Neural progenitor cell (in vitro differentiated cells): ENCODE measurements at regions not wholly inside any gene's neighbourhood (a gene's known extent, or its start where the extent isn't known, plus 50 kb on each side); places are given as distances from the start of the nearest gene placed in this dataset.

Experiments
- DNase-seq: peaks from one replicate; pipeline ENCODE4 v3.0.0-alpha.2; 2016; ENCODE audit warnings: low spot score
- H2AFZ ChIP-seq: fragments of 200-600 bp; sonication (generic); replicated peaks from 2 replicates; pipeline ENCODE4 v1.6.1; 2016; ENCODE audit warnings: antibody characterized with exemption
- H3F3A ChIP-seq: fragments of 200-600 bp; sonication (generic); 2 replicates; pipeline ENCODE4 v1.6.1; 2016; ENCODE audit warnings: antibody characterized with exemption, low read depth
- H3K27ac ChIP-seq: fragments of 200-600 bp; sonication (generic); 2 replicates; pipeline ENCODE4 v1.5.1; 2016; ENCODE audit warnings: mild to moderate bottlenecking
- H3K27me3 ChIP-seq: fragments of 200-600 bp; sonication (generic); 2 replicates; pipeline ENCODE4 v1.6.1; 2016; ENCODE audit warnings: mild to moderate bottlenecking, moderate library complexity
- H3K36me3 ChIP-seq: fragments of 200-600 bp; sonication (generic); 2 replicates; pipeline ENCODE4 v1.5.1; 2016
- H3K4me1 ChIP-seq: fragments of 200-600 bp; sonication (generic); 2 replicates; pipeline ENCODE4 v1.6.1; 2016; ENCODE audit warnings: mixed run types
- H3K4me2 ChIP-seq: fragments of 200-600 bp; sonication (generic); 2 replicates; pipeline ENCODE4 v1.6.1; 2016
- H3K4me3 ChIP-seq: fragments of 200-600 bp; sonication (generic); 2 replicates; pipeline ENCODE4 v1.5.1; 2016
- H3K79me2 ChIP-seq: fragments of 200-600 bp; sonication (generic); 2 replicates; pipeline ENCODE4 v1.6.1; 2016; ENCODE audit warnings: low read depth
- H3K9ac ChIP-seq: fragments of 200-600 bp; sonication (generic); 2 replicates; pipeline ENCODE4 v1.6.1; 2016
- H3K9me3 ChIP-seq: fragments of 200-600 bp; sonication (generic); 2 replicates; pipeline ENCODE4 v1.5.1; 2016; ENCODE audit warnings: low read depth
- H4K20me1 ChIP-seq: fragments of 200-600 bp; sonication (generic); 2 replicates; pipeline ENCODE4 v1.6.1; 2016; ENCODE audit warnings: low read depth
- H3K27ac Mint-ChIP-seq: 3 replicates; pipeline ENCODE4 v1.8.0; 2021; ENCODE audit warnings: mixed read lengths
- H3K27me3 Mint-ChIP-seq: 2 replicates; pipeline ENCODE4 v1.8.0; 2022; ENCODE audit warnings: low read depth, mild to moderate bottlenecking, inconsistent platforms, moderate library complexity, mixed read lengths; ENCODE audit not compliant: insufficient read depth
- H3K36me3 Mint-ChIP-seq: 3 replicates; pipeline ENCODE4 v1.8.0; 2021; ENCODE audit warnings: mixed read lengths
- H3K4me1 Mint-ChIP-seq: 3 replicates; pipeline ENCODE4 v1.8.0; 2021; ENCODE audit warnings: mixed read lengths
- H3K4me3 Mint-ChIP-seq: 3 replicates; pipeline ENCODE4 v1.8.0; 2021; ENCODE audit warnings: mild to moderate bottlenecking, moderate library complexity, mixed read lengths
- H3K9me3 Mint-ChIP-seq: 3 replicates; pipeline ENCODE4 v1.8.0; 2020; ENCODE audit warnings: mixed read lengths
- EZH2 ChIP-seq: fragments of 200-600 bp; sonication (generic); IDR thresholded peaks from 2 replicates; pipeline ENCODE4 v1.6.1; 2017; ENCODE audit warnings: antibody characterized with exemption, mild to moderate bottlenecking, moderate library complexity
- EZH2phosphoT487 ChIP-seq: fragments of 200-600 bp; sonication (generic); IDR thresholded peaks from 2 replicates; pipeline ENCODE4 v1.6.1; 2017; ENCODE audit warnings: antibody characterized with exemption
- TF ChIP-seq, protein P1 (sequence below): fragments of 200-600 bp; sonication (generic); IDR thresholded peaks from 2 replicates; pipeline ENCODE4 v1.5.1; 2017; ENCODE audit warnings: antibody characterized with exemption, mild to moderate bottlenecking

DNA sequence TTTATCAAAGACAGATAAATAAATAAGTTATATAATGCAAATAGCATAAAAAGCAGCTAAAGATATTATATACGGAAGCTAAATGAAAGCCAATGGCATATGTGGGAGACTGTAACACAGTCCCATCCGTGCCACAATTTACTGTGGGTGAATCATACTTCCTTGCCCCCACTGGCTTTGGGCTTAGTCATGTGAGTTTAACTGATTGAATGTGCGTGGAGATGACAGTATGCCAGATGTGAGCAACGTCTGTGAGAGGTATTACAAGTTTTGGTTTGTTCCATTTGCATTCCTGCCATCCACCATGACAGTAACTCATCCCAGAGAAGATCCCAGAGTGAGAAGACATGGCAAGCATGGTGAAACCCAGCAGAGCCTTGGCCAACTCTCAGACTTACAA lies 340.0 kb downstream of the SUCLA2 start:
- no peaks in the 10 kb centered on the region for H3K9me3 Mint-ChIP-seq
- no peaks in the 10 kb centered on the region for H4K20me1 ChIP-seq
- H3K27me3 ChIP-seq: no peaks in the 10 kb centered on the region
- H3K4me2 ChIP-seq: no peak overlapping the region
- H3K4me1 ChIP-seq: peaks cover 18% of the 10 kb centered on the region
- H3F3A ChIP-seq: no peaks in the 10 kb centered on the region
- no peak overlapping the region for H3K4me3 ChIP-seq
- no peaks in the 10 kb centered on the region for H3K36me3 ChIP-seq
- H3K9ac ChIP-seq: no peak overlapping the region
- peaks cover 18% of the 10 kb centered on the region for H3K4me1 Mint-ChIP-seq
- no peak overlapping the region for H3K4me3 Mint-ChIP-seq
- no peaks in the 10 kb centered on the region for H3K79me2 ChIP-seq
- H3K27ac Mint-ChIP-seq: no peak overlapping the region
- TF ChIP-seq EZH2 (no peak), EZH2phosphoT487 (no peak)
- TF ChIP-seq, protein P1, sequence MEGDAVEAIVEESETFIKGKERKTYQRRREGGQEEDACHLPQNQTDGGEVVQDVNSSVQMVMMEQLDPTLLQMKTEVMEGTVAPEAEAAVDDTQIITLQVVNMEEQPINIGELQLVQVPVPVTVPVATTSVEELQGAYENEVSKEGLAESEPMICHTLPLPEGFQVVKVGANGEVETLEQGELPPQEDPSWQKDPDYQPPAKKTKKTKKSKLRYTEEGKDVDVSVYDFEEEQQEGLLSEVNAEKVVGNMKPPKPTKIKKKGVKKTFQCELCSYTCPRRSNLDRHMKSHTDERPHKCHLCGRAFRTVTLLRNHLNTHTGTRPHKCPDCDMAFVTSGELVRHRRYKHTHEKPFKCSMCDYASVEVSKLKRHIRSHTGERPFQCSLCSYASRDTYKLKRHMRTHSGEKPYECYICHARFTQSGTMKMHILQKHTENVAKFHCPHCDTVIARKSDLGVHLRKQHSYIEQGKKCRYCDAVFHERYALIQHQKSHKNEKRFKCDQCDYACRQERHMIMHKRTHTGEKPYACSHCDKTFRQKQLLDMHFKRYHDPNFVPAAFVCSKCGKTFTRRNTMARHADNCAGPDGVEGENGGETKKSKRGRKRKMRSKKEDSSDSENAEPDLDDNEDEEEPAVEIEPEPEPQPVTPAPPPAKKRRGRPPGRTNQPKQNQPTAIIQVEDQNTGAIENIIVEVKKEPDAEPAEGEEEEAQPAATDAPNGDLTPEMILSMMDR: no peak
- no peaks in the 10 kb centered on the region for H3K27me3 Mint-ChIP-seq
- H3K36me3 Mint-ChIP-seq: no peaks in the 10 kb centered on the region
- H3K27ac ChIP-seq: no peak overlapping the region
- H2AFZ ChIP-seq: no peak overlapping the region
- no peak for DNase-seq
- H3K9me3 ChIP-seq: no peaks in the 10 kb centered on the region

DNA sequence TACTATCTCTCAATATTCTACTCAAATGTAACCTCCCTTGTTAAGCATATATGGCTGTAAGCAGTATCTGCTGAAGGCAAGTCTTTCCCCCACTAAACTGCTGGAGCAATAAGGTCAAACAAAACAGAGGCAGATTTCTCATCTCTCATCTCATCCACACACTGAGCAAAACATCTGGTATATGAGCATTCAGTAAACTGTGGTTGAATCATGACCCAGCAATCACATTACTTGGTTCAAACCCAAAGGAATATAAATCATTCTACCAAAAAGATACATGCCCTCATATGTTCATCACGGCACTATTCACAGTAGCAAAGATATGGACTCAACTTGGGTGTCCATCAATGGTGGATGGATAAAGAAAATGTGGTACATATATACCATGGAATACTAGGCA lies 344.4 kb downstream of the SUCLA2 start:
- H3K27ac ChIP-seq: no peak overlapping the region
- DNase-seq: no peak
- no peaks in the 10 kb centered on the region for H3F3A ChIP-seq
- no peak overlapping the region for H3K4me3 Mint-ChIP-seq
- H3K9me3 Mint-ChIP-seq: no peaks in the 10 kb centered on the region
- TF ChIP-seq, protein P1: no peak
- TF ChIP-seq EZH2: no peak
- no peak for TF ChIP-seq EZH2phosphoT487
- H3K36me3 Mint-ChIP-seq: no peaks in the 10 kb centered on the region
- no peak overlapping the region for H3K27ac Mint-ChIP-seq
- H3K27me3 Mint-ChIP-seq: no peaks in the 10 kb centered on the region
- no peak overlapping the region for H2AFZ ChIP-seq
- H3K4me2 ChIP-seq: no peak overlapping the region
- H3K9ac ChIP-seq: no peak overlapping the region
- no peaks in the 10 kb centered on the region for H3K27me3 ChIP-seq
- H3K4me1 ChIP-seq: peaks cover 3% of the 10 kb centered on the region
- H4K20me1 ChIP-seq: no peaks in the 10 kb centered on the region
- H3K36me3 ChIP-seq: no peaks in the 10 kb centered on the region
- H3K9me3 ChIP-seq: no peaks in the 10 kb centered on the region
- no peaks in the 10 kb centered on the region for H3K79me2 ChIP-seq
- H3K4me3 ChIP-seq: no peak overlapping the region
- peaks cover 7% of the 10 kb centered on the region for H3K4me1 Mint-ChIP-seq

DNA sequence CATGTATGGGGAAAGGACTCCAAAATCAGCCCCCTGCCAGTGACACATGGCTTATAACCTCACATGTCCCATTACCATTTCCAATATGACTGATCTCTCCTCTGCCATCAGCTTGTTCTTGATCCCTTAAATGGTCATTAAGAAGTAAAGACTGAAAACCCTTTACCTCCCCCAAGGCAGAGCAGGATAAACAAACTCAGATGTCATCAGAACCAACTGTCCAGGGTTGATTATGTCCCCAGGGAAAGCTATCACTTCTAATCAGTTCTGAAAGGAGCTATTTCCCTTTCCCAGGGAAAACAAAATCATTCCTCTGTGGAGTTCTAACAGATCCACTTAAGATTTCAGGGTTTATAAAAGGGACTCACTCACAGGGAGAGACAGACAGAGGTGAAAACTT lies 350.9 kb downstream of the SUCLA2 start:
- H3K27me3 Mint-ChIP-seq: no peaks in the 10 kb centered on the region
- Histone ChIP-seq H3K27ac (no peak overlapping the region), H3F3A (no peaks in the 10 kb centered on the region), H3K9ac (no peak overlapping the region), H3K4me2 (no peak overlapping the region), H4K20me1 (no peaks in the 10 kb centered on the region), H3K79me2 (no peaks in the 10 kb centered on the region), H3K27me3 (no peaks in the 10 kb centered on the region), H3K9me3 (no peaks in the 10 kb centered on the region), H3K4me3 (no peak overlapping the region), H3K4me1 (no peaks in the 10 kb centered on the region), H3K36me3 (no peaks in the 10 kb centered on the region), H2AFZ (no peak overlapping the region)
- no peak overlapping the region for H3K27ac Mint-ChIP-seq
- peaks cover 3% of the 10 kb centered on the region for H3K4me1 Mint-ChIP-seq
- no peaks in the 10 kb centered on the region for H3K36me3 Mint-ChIP-seq
- TF ChIP-seq EZH2phosphoT487 (no peak), EZH2 (no peak)
- TF ChIP-seq, protein P1: no peak
- no peaks in the 10 kb centered on the region for H3K9me3 Mint-ChIP-seq
- no peak overlapping the region for H3K4me3 Mint-ChIP-seq
- DNase-seq: no peak

DNA sequence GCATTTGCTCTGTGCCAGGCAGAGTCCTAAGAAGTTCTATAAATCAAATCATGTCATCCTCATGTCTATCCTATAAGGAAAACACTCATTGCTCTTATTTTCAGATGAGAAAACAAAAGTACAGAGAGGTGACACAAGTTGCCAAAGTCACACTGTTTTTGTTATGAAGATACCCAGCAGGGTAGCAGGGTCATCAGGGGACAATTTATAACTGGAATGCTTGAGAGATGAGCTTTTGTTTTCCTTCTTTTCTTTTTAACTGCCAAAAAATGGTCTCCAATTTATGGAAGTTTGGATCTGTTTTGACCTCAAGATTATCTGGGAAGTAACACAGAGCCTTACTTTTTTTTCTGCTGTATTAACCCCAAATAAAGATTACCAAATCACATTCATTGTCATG lies 354.1 kb downstream of the SUCLA2 start:
- H3K4me3 ChIP-seq: no peak overlapping the region
- no peak overlapping the region for H3K9ac ChIP-seq
- H3K36me3 Mint-ChIP-seq: no peaks in the 10 kb centered on the region
- no peaks in the 10 kb centered on the region for H3K27me3 ChIP-seq
- H3K27me3 Mint-ChIP-seq: no peaks in the 10 kb centered on the region
- H3K27ac ChIP-seq: no peak overlapping the region
- H3K9me3 ChIP-seq: no peaks in the 10 kb centered on the region
- TF ChIP-seq EZH2phosphoT487 (no peak), EZH2 (no peak)
- TF ChIP-seq, protein P1: no peak
- no peaks in the 10 kb centered on the region for H3K79me2 ChIP-seq
- no peak overlapping the region for H3K27ac Mint-ChIP-seq
- no peaks in the 10 kb centered on the region for H4K20me1 ChIP-seq
- H3K4me2 ChIP-seq: no peak overlapping the region
- H3K4me3 Mint-ChIP-seq: no peak overlapping the region
- no peaks in the 10 kb centered on the region for H3K9me3 Mint-ChIP-seq
- no peaks in the 10 kb centered on the region for H3K4me1 ChIP-seq
- no peaks in the 10 kb centered on the region for H3F3A ChIP-seq
- H3K4me1 Mint-ChIP-seq: peaks cover 3% of the 10 kb centered on the region
- no peaks in the 10 kb centered on the region for H3K36me3 ChIP-seq
- DNase-seq: no peak
- H2AFZ ChIP-seq: no peak overlapping the region
